HFF-Myc (cell line): ENCODE measurements at regions not wholly inside any gene's neighbourhood (a gene's known extent, or its start where the extent isn't known, plus 50 kb on each side); places are given as distances from the start of the nearest gene placed in this dataset.
A peak's percentile ranks its signal among the peaks of the same experiment; 100 is the strongest.

Source experiments
- DNase-seq: peaks from one replicate; pipeline ENCODE4 v3.0.0-alpha.2; 2011; ENCODE audit warnings: low read depth; ENCODE audit errors: extremely low read depth
- H3K4me3 ChIP-seq: replicated peaks from 2 replicates; pipeline ENCODE4 v1.5.1; 2011; ENCODE audit warnings: low read depth, mild to moderate bottlenecking, control low read depth, low read length
- TF ChIP-seq, protein P1 (sequence below): IDR thresholded peaks from 2 replicates; pipeline ENCODE4 v1.5.1; 2012; ENCODE audit warnings: mild to moderate bottlenecking, low read depth, low read length, control low read depth; ENCODE audit errors: missing control alignments

DNA sequence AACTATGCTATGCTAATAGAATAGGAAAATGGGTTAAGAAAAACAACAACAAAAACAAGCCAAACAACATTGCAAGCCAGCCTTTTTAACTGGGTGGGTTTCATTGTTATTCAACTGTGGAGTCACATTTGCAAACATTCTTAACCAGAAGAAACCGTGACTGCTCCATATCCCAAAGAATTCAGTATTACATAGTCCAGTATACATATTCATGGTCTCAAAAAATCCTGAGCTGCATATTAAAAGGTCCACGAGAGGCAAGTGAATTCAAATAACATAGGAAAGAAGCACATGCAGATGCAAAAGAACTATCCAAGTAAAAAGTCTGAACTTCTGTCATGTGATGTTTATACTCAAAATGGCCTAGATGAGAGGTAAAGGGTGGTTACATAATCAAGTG is 179.1 kb upstream of the ETAA1 start:
- H3K4me3 ChIP-seq: no peak overlapping the region
- no peak for DNase-seq
- TF ChIP-seq, protein P1, sequence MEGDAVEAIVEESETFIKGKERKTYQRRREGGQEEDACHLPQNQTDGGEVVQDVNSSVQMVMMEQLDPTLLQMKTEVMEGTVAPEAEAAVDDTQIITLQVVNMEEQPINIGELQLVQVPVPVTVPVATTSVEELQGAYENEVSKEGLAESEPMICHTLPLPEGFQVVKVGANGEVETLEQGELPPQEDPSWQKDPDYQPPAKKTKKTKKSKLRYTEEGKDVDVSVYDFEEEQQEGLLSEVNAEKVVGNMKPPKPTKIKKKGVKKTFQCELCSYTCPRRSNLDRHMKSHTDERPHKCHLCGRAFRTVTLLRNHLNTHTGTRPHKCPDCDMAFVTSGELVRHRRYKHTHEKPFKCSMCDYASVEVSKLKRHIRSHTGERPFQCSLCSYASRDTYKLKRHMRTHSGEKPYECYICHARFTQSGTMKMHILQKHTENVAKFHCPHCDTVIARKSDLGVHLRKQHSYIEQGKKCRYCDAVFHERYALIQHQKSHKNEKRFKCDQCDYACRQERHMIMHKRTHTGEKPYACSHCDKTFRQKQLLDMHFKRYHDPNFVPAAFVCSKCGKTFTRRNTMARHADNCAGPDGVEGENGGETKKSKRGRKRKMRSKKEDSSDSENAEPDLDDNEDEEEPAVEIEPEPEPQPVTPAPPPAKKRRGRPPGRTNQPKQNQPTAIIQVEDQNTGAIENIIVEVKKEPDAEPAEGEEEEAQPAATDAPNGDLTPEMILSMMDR: no peak

GRCh38 chr2:67219651-67220050 is 177.5 kb upstream of the ETAA1 start:
- no peak for DNase-seq
- no peak overlapping the region for H3K4me3 ChIP-seq
- TF ChIP-seq, protein P1: no peak

GRCh38 chr2:67221266-67221665 is 175.9 kb upstream of the ETAA1 start:
- no peak for DNase-seq
- TF ChIP-seq, protein P1: no peak
- no peak overlapping the region for H3K4me3 ChIP-seq

DNA sequence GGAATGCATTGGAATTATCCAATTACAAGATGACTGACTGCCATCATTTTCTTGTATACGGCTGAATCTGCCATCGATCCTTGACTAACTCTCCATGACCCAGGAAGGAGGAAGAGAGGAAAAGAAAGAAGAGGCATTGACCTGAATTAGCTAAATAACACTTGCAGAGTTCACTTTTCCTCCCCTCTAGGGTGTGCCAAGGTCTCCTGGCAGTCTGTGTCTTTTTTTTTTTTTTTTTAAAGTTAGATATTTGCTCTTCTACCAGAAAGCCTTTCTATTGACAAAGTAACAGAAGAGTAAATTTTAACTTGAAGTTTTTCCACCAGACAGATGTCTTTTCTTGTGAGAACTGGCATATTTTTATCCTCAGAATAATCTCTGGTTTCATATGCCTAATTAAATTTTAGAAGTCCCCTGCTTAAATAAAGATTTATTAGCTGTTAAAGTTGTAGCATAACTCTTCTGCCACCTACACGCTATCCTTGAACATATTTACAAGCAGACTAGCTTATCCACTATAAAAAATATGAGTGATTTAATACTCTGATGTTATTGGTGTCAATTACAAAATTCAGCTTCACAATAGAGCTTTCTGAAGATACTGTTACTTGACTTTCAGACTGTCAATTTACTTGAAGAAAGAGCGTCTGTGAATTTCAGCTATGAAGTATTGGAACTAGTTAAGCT is 171.7 kb upstream of the ETAA1 start:
- no peak for DNase-seq
- no peak overlapping the region for H3K4me3 ChIP-seq
- TF ChIP-seq, protein P1: no peak

GRCh38 chr2:67229706-67230105 is 167.4 kb upstream of the ETAA1 start:
- H3K4me3 ChIP-seq: no peak overlapping the region
- TF ChIP-seq, protein P1: no peak
- DNase-seq: no peak

DNA sequence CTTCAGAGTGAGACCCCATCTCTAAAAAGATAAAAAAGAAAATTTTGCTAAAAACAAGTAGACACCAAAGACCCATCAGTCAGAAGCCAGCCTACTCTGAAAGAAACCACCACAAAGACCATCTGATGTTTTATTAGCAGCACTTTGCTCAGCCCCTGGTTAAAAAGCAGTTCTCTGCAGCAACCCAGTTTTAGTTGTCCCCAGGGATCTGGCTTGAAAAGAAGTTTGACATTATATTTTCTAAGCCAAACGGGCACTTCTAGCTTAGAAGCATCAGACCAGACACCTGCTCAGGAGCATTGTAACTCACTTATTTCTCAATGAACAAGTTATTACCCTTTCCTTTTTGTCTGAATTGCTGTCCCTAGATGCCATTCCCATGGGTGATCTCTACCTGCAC is 164.2 kb upstream of the ETAA1 start:
- no peak for DNase-seq
- TF ChIP-seq, protein P1: no peak
- no peak overlapping the region for H3K4me3 ChIP-seq

DNA sequence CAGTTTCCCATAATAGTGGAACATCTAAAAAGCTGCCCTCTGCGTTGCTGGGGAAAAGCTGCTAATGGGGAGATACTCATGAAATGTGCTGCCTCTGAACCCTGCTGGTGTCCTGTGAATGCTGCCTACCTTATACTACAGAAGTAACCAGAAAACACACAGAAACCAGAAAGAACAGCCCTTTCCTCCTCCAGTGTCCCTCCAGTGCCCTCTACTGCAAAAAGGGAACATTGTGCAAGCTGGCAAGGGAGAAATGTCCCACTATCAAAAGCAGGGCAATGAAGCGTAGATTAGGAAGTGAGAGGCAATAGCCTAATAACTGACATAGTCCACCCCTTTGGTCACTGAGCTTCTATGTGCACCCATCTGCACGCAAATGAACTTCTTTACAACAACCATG is 162.7 kb upstream of the ETAA1 start:
- DNase-seq: no peak
- TF ChIP-seq, protein P1: peak; percentile 63
- H3K4me3 ChIP-seq: no peak overlapping the region
